Stimulated activated CD8-positive, alpha-beta memory T cell treated with anti-CD3 and anti-CD28 coated beads, Interleukin-12 subunit alpha, Interleukin-12 subunit beta, amount 100 ng/mL, for 24 hours (primary cell): ENCODE measurements at regions not wholly inside any gene's neighbourhood (a gene's known extent, or its start where the extent isn't known, plus 50 kb on each side); places are given as distances from the start of the nearest gene placed in this dataset.

Experiments used
- DNase-seq: peaks from one replicate; pipeline ENCODE4 v3.0.0-alpha.2; 2020; ENCODE audit errors: extremely low read depth

DNA sequence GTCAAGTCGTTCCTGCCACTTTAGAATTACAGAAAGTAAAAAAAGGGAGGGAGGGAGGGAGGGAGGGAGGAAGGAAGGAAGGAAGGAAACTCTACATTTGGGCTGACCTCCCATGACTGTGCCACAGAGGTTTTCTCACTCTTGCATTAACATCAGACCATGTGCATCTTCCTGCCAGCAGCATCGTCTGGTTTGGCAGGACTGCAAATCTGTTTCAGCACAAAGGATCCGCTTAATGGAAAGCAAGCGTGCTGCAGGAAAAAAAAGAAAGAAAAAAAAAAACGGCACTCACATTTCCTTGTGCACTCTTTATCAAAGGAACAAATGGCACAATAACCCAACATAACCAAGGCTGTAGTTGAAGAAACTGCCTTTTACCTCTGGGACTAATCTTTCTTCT lies 148.8 kb upstream of the HES1 start:
- DNase-seq = no peak

DNA sequence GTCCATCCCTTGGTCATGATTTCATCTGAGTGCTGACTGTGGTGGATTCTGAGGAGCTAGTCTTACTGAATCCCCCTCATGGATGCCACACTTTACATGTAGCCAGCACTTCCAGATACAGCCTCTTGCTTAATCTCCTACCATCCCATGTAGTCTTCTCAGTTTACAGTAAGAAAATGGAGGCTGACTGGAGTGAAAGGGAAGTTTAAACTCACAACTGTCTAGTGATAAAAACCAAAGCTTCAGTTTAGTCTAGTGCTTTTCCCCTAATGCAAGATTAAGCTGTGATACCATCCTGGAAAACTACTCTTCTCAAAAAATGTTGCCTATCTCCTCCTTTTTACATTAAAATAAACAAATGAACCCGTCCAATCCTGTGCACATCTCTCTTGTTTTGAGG lies 146.8 kb upstream of the HES1 start:
- no peak for DNase-seq

DNA sequence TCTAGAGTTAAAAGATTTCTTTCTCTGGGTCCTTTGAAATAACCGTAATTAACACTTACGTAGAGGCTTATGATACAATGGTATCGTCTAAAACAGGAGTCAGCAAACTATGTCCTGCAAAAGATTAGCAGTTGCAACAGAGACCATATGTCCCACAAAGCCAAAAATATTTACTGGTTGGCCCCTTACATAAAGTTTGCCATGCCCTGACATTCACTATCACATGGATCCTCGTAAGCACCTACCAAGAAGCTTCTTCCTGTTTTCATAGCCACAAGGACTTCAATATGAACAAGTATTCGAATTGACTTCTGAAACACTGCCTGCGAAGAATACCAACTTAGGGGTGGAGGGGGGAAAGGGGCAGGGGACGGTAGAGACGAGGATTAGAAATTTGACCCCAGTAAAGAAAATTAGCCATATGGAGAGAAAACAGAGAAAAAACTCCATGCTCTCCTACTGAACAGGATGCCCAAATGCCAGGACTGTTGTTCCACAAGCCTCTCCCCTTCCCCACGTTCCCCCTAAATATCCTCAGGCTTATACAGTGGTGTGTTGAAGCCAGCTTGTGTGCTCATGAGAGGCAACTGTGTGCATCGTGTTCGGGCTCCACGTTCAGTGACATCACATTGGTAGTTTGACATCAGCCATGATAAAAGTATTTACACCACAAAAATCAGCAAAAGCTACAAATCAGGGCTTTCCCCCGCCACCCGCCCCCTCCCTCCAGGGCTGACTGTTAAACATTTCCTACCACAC lies 144.1 kb upstream of the HES1 start:
- no peak for DNase-seq

DNA sequence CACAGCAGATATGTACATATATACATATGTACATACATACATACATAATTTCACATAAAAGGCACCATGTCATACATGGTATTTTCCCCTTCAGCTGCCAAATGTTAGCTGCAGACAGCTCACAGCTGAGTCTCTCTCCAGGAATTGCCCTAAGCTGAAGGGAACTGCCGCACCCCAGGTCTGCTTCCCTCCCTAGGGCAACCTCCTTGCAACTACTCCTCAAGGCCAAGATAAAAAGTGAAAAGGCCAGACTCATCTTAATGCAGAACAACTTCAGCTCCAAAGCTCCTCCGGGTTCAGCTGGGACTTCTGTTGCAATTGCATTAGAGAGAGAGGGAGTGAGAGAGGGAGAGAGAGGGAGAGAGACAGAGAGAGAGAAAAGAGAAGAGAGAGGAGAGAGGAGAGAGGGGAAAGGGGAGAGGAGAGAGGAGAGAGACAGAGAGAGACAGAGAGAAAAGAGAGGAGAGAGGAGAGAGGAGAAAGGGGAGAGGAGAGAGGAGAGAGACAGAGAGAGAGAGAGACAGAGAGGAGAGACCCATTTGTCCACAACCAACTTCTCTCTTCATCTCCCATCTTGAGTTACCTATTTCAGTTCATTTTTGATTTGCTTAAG lies 143.4 kb upstream of the HES1 start:
- no peak for DNase-seq

DNA sequence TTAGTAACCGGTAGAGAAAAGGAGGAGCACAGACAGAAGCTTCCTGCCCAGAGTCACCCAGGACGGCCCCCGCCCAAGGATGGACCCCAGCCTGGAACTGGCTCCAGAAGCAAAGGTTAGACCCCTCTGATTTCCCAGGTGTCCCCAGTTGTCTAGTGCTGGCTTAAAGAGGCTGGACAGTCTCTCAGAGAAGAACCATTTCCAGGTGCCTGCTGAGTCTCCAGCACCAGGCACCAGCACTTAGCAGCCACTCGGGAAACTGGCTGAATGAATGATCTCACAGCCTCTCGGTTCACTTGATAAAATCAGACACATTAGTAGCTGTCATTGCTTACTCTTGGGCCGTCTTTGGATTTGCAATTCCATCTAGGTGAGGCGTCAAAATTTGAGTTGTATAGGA lies 139.7 kb upstream of the HES1 start:
- no peak for DNase-seq

DNA sequence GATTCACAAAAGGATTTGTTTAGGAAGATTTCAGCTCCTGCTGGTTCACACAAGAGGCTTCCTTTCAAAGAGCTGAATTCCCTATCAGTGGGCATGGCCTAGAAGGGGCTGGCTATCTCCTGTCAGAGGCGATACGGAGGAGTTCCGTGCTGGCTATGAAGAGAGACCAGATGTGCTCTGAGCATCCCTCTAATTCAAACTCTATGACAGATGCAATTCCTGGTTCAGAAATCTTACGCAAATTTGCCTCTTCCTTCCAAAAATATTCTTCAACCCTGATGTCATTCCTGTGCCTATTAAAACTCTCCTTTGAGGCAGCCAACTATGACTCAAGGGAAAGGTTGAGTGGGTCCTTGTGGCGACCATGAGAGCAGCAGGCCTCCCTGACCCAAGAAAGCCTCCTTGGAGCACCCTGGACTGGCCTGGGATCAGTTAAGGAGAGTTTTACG lies 139.3 kb upstream of the HES1 start:
- no peak for DNase-seq

DNA sequence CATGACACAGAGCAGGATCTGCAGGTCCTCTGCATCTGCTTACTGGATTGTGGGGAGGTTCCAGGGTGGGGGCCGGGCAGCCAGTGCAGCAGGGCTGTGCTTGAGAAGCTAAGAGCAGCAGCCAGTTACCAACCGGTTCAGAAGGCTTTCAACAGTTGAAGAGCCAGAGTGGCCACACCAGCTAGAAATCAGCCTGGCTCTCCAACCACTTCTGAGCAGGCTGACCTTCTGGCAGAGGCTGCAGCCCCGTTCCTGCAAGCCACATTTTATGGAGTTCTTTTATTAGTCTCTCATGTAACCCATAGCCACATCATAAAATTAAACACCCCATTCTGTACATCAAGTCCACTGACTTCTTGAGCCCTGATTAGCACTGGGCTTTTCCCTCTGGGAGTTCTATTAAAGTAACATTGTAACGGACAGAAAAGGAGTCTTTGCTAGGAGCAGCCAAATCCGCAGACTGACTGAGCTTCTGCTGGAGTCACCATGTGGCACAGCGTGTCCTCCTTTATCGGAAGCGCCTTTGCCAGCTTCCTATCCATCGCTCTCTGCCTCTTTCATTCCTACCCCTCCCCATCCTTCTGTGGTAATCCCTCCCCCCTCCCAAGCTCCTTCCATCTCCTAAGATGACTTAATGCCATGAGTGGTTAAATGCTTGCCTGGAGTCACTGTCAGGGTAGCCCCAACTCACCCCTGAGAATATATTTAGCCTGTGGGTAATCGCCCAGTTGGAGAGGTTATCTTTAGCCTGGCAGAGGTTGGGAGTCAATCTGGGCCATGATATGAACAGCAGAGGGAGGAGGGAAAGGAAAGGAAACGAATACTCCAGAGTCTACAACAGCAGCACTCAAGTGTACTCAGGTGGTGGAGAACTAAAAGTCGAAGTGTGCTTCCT lies 138.5 kb upstream of the HES1 start:
- no peak for DNase-seq

DNA sequence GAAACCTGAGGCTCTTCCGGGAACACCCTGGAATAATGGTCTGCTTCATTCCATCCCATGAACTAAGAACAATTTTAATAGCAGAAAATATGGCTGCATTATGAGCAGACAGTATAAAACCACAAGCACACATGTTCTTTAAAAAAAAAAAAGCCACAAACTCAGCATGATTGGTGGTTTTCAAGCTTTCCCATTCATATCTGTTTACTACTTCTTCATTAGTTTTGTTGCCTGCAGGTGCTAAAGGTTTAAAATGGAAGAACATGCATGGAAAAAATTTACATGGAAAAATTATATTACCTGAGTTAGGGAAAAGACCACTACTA lies 137.9 kb upstream of the HES1 start:
- no peak for DNase-seq

DNA sequence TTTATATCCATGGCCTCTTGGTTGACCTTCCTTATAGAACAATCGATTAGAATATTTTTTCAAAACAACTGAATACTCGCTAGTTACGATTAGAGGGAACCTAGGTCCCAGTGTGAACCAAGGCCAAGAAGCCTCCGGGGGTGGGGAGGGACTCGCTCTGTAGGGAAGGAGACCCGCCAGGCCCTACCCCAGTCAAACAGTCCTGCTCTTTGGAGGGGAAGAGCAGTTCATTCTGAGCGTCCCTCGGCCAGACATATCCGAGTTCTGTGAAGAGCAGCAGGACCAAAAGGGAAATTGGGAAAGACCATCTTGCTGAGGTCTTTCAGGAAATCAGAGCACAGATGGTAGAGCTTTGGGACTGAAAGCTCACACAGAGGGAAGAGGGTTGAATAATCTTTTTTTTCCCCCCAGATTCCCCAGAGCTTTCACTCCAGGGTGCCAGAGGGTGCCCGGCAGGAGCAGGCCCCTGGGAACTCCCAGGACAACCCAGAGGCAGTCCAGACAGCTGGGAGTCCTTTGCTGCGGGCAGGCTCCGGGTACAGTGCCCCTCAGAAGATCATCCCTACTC lies 137.2 kb upstream of the HES1 start:
- DNase-seq = no peak

DNA sequence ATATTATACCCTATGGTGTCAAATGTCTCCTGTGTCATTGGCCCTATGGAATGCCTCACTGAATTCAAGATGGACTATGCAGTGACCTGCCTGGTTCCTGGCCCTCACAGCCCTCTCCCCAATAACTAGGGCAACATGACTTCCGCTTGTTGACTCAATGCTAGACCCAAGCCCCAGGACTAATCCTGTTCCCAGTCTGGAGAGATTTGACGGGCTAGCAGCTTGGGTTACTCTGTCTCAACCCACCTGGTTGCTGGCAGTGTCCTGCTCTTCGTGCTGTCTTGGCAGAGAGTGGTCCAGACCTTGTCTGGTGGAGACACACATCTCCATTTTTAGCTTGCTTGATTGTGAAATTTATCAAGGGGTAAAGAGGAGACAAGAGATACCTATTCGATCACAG lies 135.8 kb upstream of the HES1 start:
- no peak for DNase-seq

DNA sequence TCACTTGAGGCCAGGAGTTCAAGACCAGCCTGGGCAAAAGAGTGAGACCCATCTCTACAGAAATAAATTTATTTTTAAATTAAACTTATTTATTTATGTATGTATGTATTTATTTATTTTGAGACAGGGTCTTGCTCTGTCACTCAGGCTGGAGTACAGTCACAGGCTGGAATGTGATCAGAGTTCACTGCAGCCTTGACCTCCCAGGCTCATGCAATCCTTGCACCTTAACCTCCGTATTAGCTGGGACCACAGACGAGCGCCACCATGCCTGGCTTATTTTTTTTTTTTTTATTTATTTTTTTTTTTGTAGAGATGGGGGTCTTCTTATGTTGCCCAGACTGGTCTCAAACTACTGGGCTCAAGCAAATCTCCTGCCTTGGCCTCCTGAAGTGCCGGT lies 135.2 kb upstream of the HES1 start:
- no peak for DNase-seq

DNA sequence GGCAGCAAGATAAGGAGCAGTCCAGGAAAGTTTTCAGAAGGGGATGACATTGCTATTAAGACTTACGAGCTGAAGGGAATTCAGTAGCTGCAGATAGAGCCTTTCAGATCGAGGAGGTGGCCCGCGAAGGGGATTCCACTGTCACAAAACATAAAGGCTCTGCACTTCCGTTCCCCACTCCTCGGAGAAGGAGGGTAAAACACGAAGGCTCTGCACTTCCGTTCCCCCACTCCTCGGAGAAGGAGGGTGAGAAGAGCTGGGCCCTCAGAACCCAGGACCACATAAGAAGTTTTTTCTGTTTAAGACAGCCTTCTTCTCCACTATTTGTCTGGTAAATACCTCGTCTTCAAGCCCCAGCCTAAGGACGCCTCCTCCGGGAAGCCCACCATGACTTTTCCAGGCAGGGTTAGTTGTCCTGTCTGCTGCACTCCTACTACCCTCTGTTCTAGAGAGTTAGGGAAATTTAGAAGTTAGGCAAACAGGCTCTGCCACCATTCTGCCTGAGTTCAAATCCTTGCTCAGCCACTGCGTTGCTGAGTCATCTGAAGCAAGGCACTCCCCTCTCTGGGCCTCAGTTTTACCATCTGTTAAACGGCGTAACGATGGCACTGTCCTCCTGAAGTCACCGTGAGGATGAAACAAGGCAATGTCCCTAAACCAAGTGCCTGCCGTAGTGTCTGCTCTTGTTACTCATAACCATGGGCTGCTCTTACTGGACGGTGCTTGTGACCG lies 134.1 kb upstream of the HES1 start:
- DNase-seq = no peak

DNA sequence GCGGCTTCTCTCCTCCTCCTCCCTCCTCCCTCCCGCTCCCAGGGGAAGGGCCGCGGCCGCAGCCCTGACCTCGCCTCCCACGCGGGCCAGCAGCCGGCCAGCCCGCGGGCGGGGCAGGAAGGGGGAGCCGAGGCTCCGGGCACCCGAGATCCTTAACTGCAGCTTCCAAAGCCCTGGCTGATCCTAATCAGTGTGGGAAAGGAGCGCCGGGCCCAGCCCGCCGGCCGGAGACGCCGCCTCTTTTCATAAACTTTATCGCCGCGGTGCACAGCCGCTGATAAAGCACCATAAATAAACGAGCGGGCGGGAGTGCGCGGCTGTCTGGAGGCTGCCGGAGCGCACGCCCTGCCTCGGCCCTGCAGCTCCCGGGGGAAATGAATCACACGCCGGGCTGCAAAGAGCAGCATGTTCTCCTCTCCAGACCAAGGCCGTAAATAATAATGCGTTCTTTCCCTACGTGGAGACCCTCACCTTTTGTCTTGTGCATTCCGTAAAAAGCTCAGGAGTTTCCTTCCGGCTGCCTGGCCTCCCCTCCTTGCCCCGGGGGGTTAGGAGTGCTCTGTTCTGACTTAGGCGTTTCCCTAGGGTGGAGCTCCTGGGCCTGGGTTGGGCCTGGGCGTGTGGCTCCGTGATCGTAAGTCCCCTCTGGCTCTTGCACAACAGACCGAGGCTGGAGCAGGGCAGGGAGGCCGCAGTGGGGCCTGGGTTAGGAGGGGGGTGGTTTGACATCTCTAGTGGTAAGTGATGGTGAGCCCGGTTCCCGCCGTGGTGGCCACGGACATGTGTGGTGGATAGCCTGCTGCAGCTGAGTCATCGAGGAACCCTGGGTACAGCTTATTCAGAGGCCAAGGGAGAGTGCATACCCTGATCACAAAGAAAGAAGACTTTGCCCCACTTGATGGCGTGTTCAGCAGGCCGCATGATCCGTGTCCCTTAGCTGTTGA lies 132.6 kb upstream of the HES1 start:
- no peak for DNase-seq

DNA sequence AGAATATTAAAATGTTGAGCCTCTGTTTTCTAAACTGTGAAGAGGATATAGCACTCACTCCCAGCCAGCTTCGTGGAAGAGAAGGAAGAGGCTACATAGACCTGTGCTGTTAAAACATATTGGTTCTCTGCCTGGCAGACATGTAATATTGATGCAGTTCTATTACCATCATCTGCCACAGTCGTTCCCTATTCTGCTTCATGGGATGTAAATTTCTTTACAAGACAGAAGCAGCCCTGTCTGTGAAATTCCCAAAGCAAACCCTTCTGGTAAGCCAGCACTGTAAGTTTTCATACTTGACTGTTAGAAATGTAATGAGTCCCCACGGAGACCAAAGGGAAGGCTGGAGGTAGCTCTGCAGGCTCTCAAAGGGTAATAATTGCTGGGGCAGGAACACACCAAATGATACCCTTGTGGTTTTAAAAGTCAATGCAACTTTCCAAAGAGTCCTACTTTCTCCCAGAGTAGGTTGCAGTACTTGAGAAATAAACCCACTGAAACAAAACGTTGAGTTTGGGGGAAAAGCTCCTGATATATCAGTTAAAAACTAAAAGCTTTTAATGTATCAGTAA lies 129.9 kb upstream of the HES1 start:
- DNase-seq = no peak

DNA sequence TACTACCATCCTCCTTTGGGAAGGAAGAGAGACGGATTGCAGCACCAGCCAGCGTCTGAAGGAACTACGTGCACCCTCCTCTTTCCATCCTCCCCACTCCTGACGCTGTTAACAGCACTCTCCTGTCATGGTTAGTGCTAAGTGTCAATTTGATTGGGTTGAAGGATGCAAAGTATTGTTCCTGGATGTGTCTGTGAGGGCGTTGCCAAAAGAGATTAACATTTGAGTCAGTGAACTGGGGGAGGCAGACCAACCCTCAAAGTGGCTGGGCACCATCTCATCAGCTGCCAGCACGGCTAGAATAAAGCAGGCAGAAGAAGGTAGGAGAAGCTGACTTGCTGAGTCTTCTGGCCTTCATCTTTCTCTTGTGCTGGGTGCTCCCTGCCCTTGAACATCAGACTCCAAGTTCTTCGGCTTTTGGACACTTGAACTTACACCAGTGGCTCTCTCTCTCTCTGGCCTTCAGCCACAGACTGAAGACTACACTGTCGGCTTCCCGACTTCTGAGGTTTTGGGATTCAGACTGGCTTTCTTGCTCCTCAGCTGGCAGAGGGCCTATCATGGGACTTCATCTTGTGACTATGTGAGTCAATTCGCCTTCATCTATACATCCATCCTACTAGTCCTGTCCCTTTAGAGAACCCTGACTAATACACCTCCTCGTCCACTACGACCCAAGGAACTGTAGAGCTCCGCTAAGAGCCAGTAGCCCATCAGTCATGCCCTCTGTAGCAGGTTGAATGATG lies 128.2 kb upstream of the HES1 start:
- DNase-seq = no peak

DNA sequence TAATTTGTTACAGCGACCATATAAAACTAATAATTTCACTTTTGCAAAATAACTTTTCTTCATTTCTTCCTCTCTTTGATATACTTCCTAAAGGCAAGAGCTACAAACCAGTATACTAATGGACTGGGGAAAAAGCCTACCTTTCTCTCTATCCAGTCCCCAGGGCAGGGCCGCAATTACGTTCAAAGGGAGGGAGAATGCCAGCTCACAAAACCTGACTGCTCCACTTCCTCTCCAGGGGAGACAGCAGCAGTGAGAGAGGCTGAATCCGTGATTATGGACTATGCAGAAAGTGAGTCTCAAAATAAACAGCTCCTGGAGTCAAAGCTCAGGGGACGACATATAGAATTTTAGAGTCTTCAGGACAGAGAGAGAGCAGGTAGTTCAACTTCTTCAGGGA lies 126.9 kb upstream of the HES1 start:
- DNase-seq = no peak

DNA sequence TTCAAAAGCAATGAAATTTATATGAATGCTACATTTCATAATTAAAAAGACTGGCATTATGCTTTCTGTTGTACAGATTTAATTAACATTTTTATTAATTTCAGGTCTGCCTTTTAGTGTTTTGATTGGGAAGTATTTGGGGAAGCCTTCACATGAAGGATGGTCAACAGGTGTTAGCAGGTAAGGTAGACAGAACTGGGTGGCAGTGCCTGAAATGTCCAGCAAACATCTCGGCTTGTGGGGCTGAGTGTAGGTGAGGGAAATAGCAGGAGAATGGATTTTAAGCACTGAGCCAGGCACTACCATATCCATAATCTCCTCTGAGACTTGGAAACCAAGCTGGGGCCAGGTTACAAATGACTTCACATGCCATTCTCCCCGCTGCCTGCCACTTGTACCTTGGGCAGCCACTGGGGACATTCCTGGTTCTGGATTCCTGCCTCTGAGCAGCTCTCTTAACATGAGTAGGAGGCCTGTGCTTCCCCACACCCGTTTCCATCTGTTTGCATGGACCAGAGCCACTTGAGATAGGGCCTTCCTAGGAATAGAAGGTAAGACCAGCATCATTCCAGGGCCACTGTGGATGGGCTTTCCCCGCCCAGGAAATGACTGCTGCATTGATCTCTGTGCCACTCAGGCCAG lies 125.9 kb upstream of the HES1 start:
- no peak for DNase-seq

DNA sequence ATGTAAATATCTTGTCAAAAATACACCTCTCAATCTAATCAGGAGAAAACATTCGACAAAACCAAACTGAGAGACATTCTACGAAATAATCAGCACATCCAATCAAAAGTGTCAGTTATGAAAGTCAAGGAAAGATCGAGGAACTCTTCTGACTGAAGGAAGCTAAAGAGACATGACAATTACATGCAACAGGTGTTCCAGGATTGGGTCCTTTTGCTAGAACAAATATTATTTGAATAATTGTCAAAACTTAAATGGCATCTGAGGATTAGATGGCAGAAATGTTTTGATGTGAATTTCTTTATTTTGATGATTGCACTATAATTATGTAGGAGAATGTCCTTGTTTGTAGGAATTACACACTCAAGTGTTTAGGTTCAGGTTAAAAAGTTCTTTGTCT lies 124.1 kb upstream of the HES1 start:
- DNase-seq = no peak

DNA sequence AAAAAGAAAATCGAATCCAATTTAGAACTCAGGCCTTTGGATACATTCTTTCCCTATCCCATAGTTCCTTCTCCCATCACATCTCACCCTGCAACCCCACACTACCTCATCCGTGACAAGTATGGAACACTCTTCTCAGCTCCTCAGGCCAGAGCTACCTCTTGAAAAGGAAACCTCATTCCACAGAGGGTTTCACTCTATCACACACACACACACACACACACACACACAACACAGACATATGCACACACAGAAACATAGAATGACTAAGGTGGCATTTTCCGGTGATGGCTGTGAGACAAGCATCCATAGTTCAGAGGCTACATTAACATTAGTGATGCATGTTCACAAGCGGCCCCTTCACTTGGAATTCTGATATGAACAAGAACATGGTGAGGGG lies 122.0 kb upstream of the HES1 start:
- no peak for DNase-seq
